Astrocyte (in vitro differentiated cells and primary cell): ENCODE measurements at regions not wholly inside any gene's neighbourhood (a gene's known extent, or its start where the extent isn't known, plus 50 kb on each side); places are given as distances from the start of the nearest gene placed in this dataset.
"Not testable (repeated sequence)": the region's sequence is repeated elsewhere in the genome, so short reads cannot be mapped to it uniquely, and the experiment has no call there.

Experiments used
- CTCF ChIP-seq: IDR thresholded peaks from 2 replicates; pipeline ENCODE4 v1.5.1; 2011; ENCODE audit warnings: low read depth, mild to moderate bottlenecking, inconsistent platforms, low read length, moderate library complexity; ENCODE audit not compliant: insufficient read depth
- EZH2 ChIP-seq: IDR thresholded peaks from 2 replicates; pipeline ENCODE4 v1.6.1; 2012; ENCODE audit warnings: mild to moderate bottlenecking, low read length, inconsistent platforms; ENCODE audit not compliant: insufficient read depth

- TF ChIP-seq EZH2, CTCF: not testable (repeated sequence)
Observed at GRCh38 chr1:121547726-121548125, 363.0 kb downstream of the SRGAP2C start.
